ENCODE measurements at regions not wholly inside any gene's neighbourhood (a gene's known extent, or its start where the extent isn't known, plus 50 kb on each side); places are given as distances from the start of the nearest gene placed in this dataset.

GRCh38 chr1:220338759-220339158, 66.5 kb upstream of the RAB3GAP2 start:
- no peaks in the 10 kb centered on the region for H3K4me1 ChIP-seq (ENCODE audit: insufficient read depth, low read length)
- no TSS peak for BruUV-seq (replicated peaks)
- no peaks in the 10 kb centered on the region for H3K36me3 ChIP-seq (replicated peaks in 1 of 2; ENCODE audit: control insufficient read depth in 1 of 2, insufficient read depth in 2 of 2, low read length in 2 of 2)
- H2AFZ ChIP-seq (ENCODE audit: low read length) = no peak overlapping the region
- intact Hi-C loops (cut with micrococcal nuclease; ENCODE audit: unreplicated experiment) = no loop called here
- no peak overlapping the region for H3K9ac ChIP-seq (ENCODE audit: insufficient read depth, low read depth, low read length)
- no peak overlapping the region for H3K4me2 ChIP-seq (ENCODE audit: low read depth, low read length)
- FAIRE-seq (no peak), ATAC-seq (no peak), DNase-seq (ENCODE audit: low spot score) (no peak)
- H3K79me2 ChIP-seq (ENCODE audit: insufficient read depth, low read length) = no peaks in the 10 kb centered on the region
- H3K27me3 ChIP-seq (ENCODE audit: control insufficient read depth in 1 of 2, insufficient read depth in 2 of 2, low read length in 2 of 2) = peaks cover 0 to 4% of the 10 kb centered on the region in 2 experiments; a peak in 1 of 5 replicates
- WGBS (ENCODE audit: low lambda C conversion rate) = 0% methylated on average over 1 of the region's 1 CpG
- in situ Hi-C loops (cut with HindIII; ENCODE audit: extremely low pct_ligation_motif_present, low pct_unique_long_range_greater_than_20kb) = no loop called here
- no peaks in the 10 kb centered on the region for H3K9me3 ChIP-seq (ENCODE audit: low read length)
- ChIA-PET CTCF (ENCODE audit: low intra/inter-chr PET ratio, low total read pairs) (no interaction called here), POLR2A (no interaction called here)
- H3K4me3 ChIP-seq (replicated peaks in 1 of 3; ENCODE audit: insufficient read depth in 1 of 3, low read depth in 2 of 3, low read length in 3 of 3) = no peak overlapping the region
- no peak overlapping the region for H3K27ac ChIP-seq (ENCODE audit: extremely low read length, insufficient read depth, low read length)
- no peaks in the 10 kb centered on the region for H4K20me1 ChIP-seq (ENCODE audit: insufficient read depth, low read length)
- TF ChIP-seq HIVEP1 (CRISPR knock-in tag; IDR thresholded peaks at IDR 0.05) = no peak
- no peak for TF ChIP-seq KLF9 (CRISPR knock-in tag; IDR thresholded peaks at IDR 0.05; ENCODE audit: low read depth)
- TF ChIP-seq ZBTB7B (CRISPR knock-in tag; IDR thresholded peaks at IDR 0.05) = no peak
- TF ChIP-seq ZBTB8A (CRISPR knock-in tag; IDR thresholded peaks at IDR 0.05; ENCODE audit: borderline replicate concordance, low read depth) = no peak
- no peak for TF ChIP-seq ZFAT (CRISPR knock-in tag; conservative IDR thresholded peaks at IDR 0.05)
- TF ChIP-seq TGIF2 (CRISPR knock-in tag; IDR thresholded peaks at IDR 0.05) = no peak
- no peak for TF ChIP-seq NFATC3 (CRISPR knock-in tag; IDR thresholded peaks at IDR 0.05)
- TF ChIP-seq MATR3 (CRISPR knock-in tag; IDR thresholded peaks at IDR 0.05) = no peak
- TF ChIP-seq ZNF768 (CRISPR knock-in tag; IDR thresholded peaks at IDR 0.05) = no peak
- no peak for TF ChIP-seq CENPX (CRISPR knock-in tag; IDR thresholded peaks at IDR 0.05)
- TF ChIP-seq GMEB1 (CRISPR knock-in tag; IDR thresholded peaks at IDR 0.05; ENCODE audit: borderline replicate concordance) = no peak
- no peak for TF ChIP-seq ZNF777 (CRISPR knock-in tag; IDR thresholded peaks at IDR 0.05)
- TF ChIP-seq DNMT1 (CRISPR knock-in tag; IDR thresholded peaks at IDR 0.05) = no peak
- TF ChIP-seq PATZ1 (CRISPR knock-in tag; IDR thresholded peaks at IDR 0.05) = no peak
